Adipocyte (in vitro differentiated cells): ENCODE measurements at regions not wholly inside any gene's neighbourhood (a gene's known extent, or its start where the extent isn't known, plus 50 kb on each side); places are given as distances from the start of the nearest gene placed in this dataset.
"Not testable (repeated sequence)": the region's sequence is repeated elsewhere in the genome, so short reads cannot be mapped to it uniquely, and the experiment has no call there.

Experiments used
- DNase-seq: peaks from one replicate; pipeline ENCODE4 v3.0.0-alpha.2; 2015; ENCODE audit warnings: low read depth
- H3K27me3 ChIP-seq: replicated peaks from 2 replicates; pipeline ENCODE4 v1.7.0; 2013; ENCODE audit warnings: mild to moderate bottlenecking, low read length, moderate library complexity; ENCODE audit not compliant: control insufficient read depth, insufficient read depth
- H3K36me3 ChIP-seq: 2 replicates; pipeline ENCODE4 v1.7.0; 2013; ENCODE audit warnings: low read length, mild to moderate bottlenecking, moderate library complexity; ENCODE audit not compliant: control insufficient read depth, insufficient read depth, severe bottlenecking
- H3K4me1 ChIP-seq: 2 replicates; pipeline ENCODE4 v1.7.0; 2013; ENCODE audit warnings: mild to moderate bottlenecking, low read length, moderate library complexity; ENCODE audit not compliant: control insufficient read depth, insufficient read depth
- H3K4me3 ChIP-seq: 2 replicates; pipeline ENCODE4 v1.7.0; 2013; ENCODE audit warnings: mild to moderate bottlenecking, low read length, moderate library complexity
- H3K9ac ChIP-seq: 2 replicates; pipeline ENCODE4 v1.7.0; 2013; ENCODE audit warnings: mild to moderate bottlenecking, low read length, moderate library complexity
- H3K9me3 ChIP-seq: 2 replicates; pipeline ENCODE4 v1.7.0; 2013; ENCODE audit warnings: mild to moderate bottlenecking, low read length, moderate library complexity; ENCODE audit not compliant: control insufficient read depth

GRCh38 chr3:195987001-195987400, 78.7 kb upstream of the TNK2 start:
- H3K9me3 ChIP-seq, DNase-seq: not testable (repeated sequence)

GRCh38 chr3:195986576-195986975, 78.2 kb upstream of the TNK2 start:
- DNase-seq, H3K4me3 ChIP-seq, H3K4me1 ChIP-seq, H3K27me3 ChIP-seq, H3K9ac ChIP-seq, H3K9me3 ChIP-seq: not testable (repeated sequence)
- peaks cover 15% of the 10 kb centered on the region for H3K36me3 ChIP-seq

More at GRCh38 chr3:195987001-195987400, 78.7 kb upstream of the TNK2 start:
- H3K36me3 ChIP-seq, result peaks cover 11% of the 10 kb centered on the region
- not testable (repeated sequence) for H3K4me3 ChIP-seq, H3K9ac ChIP-seq, H3K4me1 ChIP-seq, H3K27me3 ChIP-seq

- not testable (repeated sequence) for DNase-seq, H3K27me3 ChIP-seq, H3K9me3 ChIP-seq, H3K9ac ChIP-seq, H3K4me1 ChIP-seq, H3K4me3 ChIP-seq
- peaks cover 15% of the 10 kb centered on the region for H3K36me3 ChIP-seq
Measured at GRCh38 chr3:195985348-195985920, 77.1 kb upstream of the TNK2 start.

- H3K27me3 ChIP-seq, H3K4me3 ChIP-seq, DNase-seq, H3K9ac ChIP-seq, H3K9me3 ChIP-seq, H3K4me1 ChIP-seq: not testable (repeated sequence)
- H3K36me3 ChIP-seq, result peaks cover 16% of the 10 kb centered on the region
Measured at GRCh38 chr3:195984392-195985030, 76.2 kb upstream of the TNK2 start.

GRCh38 chr3:195983880-195984279, 75.5 kb upstream of the TNK2 start:
- not testable (repeated sequence) for H3K27me3 ChIP-seq, H3K9ac ChIP-seq, H3K9me3 ChIP-seq, DNase-seq, H3K4me3 ChIP-seq, H3K4me1 ChIP-seq
- peaks cover 20% of the 10 kb centered on the region for H3K36me3 ChIP-seq

GRCh38 chr3:195982754-195983153, 74.4 kb upstream of the TNK2 start:
- DNase-seq, H3K9ac ChIP-seq, H3K27me3 ChIP-seq, H3K4me3 ChIP-seq, H3K9me3 ChIP-seq, H3K4me1 ChIP-seq: not testable (repeated sequence)
- peaks cover 26% of the 10 kb centered on the region for H3K36me3 ChIP-seq

- peaks cover 28% of the 10 kb centered on the region for H3K36me3 ChIP-seq
- H3K4me3 ChIP-seq, H3K4me1 ChIP-seq, H3K9me3 ChIP-seq, H3K9ac ChIP-seq, DNase-seq, H3K27me3 ChIP-seq: not testable (repeated sequence)
Measured at GRCh38 chr3:195981778-195982177, 73.4 kb upstream of the TNK2 start.

- not testable (repeated sequence) for H3K4me1 ChIP-seq, H3K9ac ChIP-seq, H3K27me3 ChIP-seq, H3K9me3 ChIP-seq, H3K4me3 ChIP-seq, DNase-seq
- H3K36me3 ChIP-seq, result peaks cover 44% of the 10 kb centered on the region
Measured at GRCh38 chr3:195979877-195980276, 71.5 kb upstream of the TNK2 start.

- peaks cover 48% of the 10 kb centered on the region for H3K36me3 ChIP-seq
- H3K4me3 ChIP-seq, DNase-seq, H3K9me3 ChIP-seq, H3K4me1 ChIP-seq, H3K9ac ChIP-seq, H3K27me3 ChIP-seq: not testable (repeated sequence)
Measured at GRCh38 chr3:195978585-195978984, 70.2 kb upstream of the TNK2 start.

- DNase-seq, H3K9me3 ChIP-seq, H3K4me1 ChIP-seq, H3K4me3 ChIP-seq, H3K9ac ChIP-seq, H3K27me3 ChIP-seq: not testable (repeated sequence)
- peaks cover 41% of the 10 kb centered on the region for H3K36me3 ChIP-seq
Measured at GRCh38 chr3:195976876-195977275, 68.5 kb upstream of the TNK2 start.

- not testable (repeated sequence) for H3K4me1 ChIP-seq, H3K4me3 ChIP-seq, H3K9me3 ChIP-seq, H3K27me3 ChIP-seq, DNase-seq, H3K9ac ChIP-seq
- peaks cover 57% of the 10 kb centered on the region for H3K36me3 ChIP-seq
Measured at GRCh38 chr3:195974281-195974680, 65.9 kb upstream of the TNK2 start.

- not testable (repeated sequence) for H3K9ac ChIP-seq, H3K9me3 ChIP-seq, H3K4me1 ChIP-seq
Measured at GRCh38 chr3:195970873-195971272, 62.5 kb upstream of the TNK2 start.

More at GRCh38 chr3:195970873-195971272, 62.5 kb upstream of the TNK2 start:
- not testable (repeated sequence) for H3K27me3 ChIP-seq, DNase-seq, H3K4me3 ChIP-seq
- H3K36me3 ChIP-seq, result peaks cover 55% of the 10 kb centered on the region
